Activated naive CD4-positive, alpha-beta T cell treated with Interleukin-2 at 50 U/mL for 16 hours (primary cell): ENCODE measurements at regions not wholly inside any gene's neighbourhood (a gene's known extent, or its start where the extent isn't known, plus 50 kb on each side); places are given as distances from the start of the nearest gene placed in this dataset.
A peak's percentile ranks its signal among the peaks of the same experiment; 100 is the strongest.

Experiments
- DNase-seq: peaks from one replicate; pipeline ENCODE4 v3.0.0-alpha.2; 2020

DNA sequence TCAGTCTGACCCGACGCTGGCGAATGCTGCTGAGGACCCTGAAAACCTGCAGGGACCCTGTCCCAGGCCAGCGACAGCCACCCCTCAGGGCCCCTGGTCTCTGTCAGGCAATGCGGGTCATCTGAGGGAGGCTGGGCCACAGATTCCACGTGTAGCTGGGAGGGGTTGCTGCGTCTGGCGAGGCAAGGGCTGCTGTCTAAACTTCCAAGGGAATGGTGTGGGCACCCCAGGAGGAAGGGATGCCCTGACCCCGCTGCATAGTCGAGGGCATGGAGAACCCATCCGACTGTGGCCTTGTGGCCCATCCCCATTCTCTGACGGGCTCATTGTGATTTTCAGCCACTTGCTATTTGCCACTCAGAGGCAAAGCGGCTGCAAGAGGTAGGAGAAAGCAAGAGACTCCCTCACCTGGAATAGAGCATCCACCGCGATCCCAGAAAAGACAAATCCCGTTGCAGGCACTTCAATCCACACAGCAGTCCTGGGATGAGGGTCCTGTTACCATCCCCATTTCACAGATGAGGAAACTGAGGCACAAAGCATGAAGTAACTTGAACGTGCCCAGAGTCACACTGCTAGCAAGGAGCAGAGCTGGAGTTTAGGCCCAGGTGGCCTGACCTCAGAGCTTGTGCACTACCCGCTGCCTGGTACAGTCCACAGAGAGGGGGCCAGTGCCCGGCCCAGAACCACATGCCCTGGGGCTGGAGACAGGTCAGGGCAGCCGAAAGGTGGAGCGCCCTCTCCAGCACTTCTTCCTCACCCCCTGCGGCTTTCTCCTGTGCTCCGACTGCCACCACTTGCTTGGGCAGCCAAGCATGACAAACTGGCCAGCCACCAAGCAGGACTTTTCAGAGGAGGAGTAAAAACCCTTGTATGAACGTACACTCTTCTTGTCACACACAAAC lies 163.8 kb upstream of the KLF14 start:
- no peak for DNase-seq

DNA sequence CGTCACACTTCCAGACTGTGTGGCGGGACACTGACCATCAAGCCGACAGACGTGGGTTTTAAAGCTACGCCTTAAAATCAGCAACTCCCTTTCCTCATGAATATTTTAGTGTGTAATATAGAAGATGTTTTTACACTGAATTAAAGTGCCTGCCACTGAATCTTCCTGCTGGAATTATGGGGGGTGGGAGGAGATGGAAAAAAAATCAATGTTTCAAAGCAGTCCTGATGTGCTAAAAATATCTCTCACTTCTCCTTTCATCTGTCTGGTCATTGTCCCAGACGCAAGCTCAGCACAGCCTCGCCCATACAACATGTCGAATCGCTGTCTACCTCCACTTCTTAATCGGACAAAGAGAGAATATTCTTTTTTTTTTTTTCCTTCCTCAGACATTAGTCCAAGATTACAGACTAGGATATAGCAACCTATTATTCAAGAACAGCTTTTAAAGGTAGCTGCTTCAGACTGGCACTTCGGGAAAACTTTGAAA lies 165.1 kb upstream of the KLF14 start:
- no peak for DNase-seq

DNA sequence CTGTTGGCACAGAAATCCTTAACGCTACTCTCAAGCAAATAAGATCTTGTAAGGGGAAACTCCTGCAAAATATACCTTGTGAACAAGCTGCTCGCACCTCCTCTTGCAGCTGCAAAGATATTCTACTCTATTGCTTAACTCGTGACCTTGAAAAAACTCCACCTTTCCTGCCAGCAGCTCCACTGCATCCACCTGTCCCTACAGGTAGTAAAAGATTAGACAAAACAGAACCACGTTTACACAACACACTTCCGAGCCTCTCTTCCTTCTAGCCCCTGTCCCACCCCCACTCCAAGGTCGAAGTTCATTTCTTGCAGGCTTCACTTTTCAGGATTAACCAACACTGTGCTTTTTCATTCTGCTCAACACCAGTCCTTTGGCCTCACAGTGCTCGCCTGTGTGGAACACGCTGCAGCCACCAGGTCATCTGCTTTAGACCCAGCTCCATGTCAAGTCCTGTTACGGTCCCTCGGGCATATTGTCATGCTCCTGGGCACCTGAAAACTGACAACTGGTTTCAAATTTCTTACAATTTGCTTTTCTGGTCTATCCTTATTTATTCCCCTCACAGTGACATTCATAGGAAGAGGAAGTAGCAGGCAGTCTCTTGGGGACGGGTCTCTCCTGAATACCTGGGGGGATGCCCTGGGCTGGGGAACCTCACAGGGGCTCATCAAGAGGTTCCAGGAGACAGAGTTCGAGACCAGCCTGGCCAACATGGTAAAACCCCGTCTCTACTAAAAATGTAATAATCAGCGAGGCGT lies 165.8 kb upstream of the KLF14 start:
- no peak for DNase-seq

DNA sequence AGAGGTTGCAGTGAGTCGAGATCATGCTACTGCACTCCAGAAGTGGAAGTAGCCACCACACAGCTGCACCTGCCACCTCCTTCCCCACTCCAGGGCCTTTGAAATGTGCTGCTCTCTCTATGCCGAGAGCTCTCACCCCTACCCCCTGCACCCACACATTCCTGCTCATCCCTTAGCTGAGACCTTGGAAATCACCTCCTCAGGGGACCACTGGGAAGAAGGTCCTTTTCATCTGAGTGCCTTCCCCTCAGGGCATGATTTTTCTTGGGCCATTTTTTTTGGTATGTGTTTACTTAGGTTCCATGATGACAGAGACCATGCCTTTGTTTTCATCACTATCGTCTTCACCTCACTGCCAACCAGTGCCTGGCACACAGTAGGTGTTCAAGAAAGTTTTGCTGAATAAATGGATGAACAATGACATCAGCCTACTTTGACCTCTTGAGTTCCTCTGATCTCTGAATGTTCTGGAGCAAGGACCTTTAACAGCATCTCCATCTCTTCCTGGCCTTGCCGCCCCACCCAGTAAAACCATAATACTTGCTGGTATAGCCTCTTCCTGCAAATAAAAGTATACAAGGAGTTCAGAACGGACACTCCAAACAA lies 166.6 kb upstream of the KLF14 start:
- DNase-seq: no peak

DNA sequence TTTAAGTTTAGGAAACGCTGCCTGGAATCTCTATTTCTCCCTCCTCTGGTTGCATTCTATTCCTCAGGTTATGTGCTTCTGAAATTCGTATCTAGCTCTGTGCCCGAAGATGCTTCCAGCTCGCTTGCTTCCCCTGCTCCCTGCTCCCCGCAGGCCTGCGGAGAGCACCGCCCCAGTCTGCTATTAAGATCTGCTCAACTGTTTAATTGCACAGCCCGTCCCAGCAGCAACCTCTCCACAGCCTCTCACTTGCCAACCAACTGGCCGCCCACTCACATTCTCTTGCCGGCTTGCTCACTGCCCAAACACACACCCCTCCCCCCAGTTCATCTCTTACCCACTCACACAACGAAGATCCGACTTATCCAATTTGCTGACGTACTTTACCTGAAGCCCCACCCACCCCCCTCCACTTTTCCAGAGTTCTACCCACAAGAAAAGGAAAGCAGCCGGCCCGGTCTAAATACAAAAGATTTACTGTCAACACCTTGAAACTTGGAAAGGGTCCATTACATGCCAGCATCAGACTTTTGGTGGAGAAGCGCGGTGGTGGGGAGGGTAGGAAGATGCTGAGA lies 167.3 kb upstream of the KLF14 start:
- DNase-seq: no peak

DNA sequence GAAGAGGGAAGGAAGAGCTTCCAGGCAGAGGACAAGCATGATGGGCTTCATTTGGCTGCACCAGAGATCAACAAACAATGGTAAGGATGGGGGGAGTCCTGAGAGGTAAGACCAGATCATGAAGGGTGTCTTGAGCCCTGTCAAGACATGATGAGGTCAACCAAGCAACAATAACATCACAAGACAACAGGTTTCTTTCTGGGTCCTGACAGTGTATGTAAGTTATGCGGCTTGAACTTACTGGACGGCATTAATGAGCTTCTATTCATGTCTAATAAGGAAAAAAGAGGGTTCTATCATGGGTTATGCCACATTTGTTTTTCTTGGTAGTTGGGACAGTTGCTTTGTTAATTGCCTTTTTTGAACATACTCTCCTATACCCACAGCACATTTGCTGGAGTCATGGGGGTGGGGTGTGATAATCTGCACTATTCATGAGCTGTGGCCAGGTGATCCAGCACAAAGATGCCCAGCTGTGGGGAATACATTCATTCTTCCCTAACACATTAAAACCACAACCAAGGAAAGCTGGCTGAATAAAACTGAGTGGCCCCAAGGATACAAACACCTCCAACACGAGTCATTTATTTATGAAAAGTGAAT lies 168.8 kb upstream of the KLF14 start:
- DNase-seq: no peak

DNA sequence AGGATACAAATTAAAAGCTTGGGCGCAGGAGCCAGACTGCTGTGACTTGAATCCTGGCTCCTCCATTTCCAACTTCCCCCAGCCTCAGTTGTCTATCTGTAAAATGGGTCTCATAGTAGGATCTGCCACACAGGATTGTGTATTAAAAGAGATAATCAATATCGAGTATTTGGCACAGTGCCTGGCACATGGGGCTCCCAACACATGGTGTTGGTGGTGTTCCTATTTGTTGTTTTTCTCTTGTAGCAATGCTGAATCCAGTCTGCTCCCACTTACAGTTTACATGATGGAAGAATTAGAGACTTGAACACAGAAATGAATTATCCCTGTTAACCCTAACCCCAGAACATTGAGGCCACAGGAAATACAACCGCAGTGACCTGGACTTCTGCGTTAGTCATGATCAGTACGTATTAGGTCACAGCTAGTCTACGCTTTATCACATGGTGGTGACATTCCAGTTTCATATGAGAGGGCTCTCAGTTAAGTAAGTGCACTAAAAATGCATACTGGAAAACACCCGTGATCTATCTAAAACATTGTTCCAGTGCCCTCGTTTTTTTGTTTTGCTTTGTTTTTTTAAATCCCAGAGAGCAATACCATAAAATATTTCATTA lies 169.5 kb upstream of the KLF14 start:
- DNase-seq: peak; percentile 26

DNA sequence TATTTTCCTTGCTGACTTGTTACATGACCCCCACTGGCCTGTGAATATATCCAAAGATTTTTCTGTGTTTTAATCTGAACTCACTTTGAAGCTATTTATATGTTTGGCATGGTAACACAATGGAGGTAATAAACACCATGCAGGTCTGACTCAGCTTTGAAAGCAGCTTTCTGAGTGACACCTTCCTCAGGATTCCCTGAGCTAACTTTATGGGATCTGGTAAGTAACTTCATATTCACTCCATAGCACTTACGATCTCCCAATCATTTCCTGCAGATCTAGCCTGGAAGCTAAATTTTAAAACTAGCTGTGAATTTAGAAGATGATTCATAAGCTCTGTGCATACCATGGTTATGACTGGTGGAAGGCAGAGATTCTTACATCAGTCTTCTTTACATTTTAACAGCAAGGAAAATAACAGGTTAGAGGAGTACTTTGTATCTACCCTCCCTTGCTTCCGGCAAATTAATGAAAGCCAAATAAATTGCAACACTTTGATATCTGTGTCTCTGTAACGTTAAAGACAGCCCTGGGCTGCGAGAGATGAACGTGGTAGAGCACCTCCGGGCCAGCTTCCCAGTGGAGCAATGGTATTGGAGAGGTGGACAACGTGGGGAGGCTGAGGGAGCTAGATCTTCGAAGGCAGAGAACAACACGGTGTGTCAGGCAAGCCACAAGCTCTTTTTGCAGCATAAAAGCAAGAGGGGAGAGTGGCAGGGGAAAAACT lies 170.2 kb upstream of the KLF14 start:
- no peak for DNase-seq

DNA sequence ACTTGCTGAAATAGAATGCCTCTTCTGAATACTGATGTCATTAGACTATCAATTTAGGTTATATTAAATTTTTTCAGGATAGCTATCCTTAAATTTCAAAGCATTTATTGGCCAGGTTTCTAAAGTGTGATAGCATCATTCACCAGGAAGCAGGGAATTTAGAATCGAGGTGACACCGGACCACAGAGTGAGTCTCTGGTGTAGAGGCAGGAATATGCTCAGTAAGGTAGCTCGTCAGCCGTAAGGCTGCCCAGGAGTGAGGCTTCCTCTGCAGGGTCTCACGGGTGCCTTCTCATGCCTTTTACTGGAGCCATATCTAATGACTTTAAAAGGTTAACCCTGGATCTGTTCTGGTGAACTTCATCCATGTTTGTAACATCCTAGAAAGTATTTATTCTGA lies 170.8 kb upstream of the KLF14 start:
- peak; percentile 3 for DNase-seq

DNA sequence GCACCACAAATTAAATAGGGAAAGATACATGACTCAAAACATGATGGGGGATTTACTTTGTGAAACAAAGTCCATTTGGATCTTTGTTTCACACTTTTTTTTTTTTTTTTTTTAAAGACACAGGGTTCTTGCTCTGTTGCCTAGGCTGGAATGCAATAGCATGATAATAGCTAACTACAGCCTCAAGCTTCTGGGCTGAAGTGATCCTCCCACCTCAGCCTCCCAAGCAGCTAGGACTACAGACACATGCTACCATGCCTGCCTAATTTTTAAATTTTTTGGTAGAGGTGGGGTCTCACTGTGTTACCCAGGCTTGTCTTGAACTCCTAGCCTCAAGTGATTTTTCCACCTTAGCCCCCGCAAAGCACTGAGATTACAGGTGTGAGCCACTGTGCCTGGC lies 172.6 kb upstream of the KLF14 start:
- DNase-seq: no peak

DNA sequence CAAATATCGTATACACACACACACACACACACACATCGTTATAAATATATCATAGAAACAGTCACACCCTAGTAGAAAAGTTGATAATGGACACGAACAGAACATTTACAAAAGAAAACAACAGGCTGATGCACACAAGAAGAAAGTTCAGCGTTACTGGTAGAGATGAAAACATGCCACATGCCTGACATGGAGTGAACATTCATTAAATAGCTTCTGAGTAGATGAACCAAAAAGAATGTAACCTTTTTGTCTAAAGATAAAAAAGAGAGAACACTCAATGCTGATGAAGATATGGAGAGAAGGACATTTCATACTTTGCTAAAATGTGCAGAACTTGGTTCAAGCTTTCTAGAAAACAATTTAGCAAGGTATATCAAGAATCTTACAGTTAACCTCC lies 173.4 kb upstream of the KLF14 start:
- no peak for DNase-seq

DNA sequence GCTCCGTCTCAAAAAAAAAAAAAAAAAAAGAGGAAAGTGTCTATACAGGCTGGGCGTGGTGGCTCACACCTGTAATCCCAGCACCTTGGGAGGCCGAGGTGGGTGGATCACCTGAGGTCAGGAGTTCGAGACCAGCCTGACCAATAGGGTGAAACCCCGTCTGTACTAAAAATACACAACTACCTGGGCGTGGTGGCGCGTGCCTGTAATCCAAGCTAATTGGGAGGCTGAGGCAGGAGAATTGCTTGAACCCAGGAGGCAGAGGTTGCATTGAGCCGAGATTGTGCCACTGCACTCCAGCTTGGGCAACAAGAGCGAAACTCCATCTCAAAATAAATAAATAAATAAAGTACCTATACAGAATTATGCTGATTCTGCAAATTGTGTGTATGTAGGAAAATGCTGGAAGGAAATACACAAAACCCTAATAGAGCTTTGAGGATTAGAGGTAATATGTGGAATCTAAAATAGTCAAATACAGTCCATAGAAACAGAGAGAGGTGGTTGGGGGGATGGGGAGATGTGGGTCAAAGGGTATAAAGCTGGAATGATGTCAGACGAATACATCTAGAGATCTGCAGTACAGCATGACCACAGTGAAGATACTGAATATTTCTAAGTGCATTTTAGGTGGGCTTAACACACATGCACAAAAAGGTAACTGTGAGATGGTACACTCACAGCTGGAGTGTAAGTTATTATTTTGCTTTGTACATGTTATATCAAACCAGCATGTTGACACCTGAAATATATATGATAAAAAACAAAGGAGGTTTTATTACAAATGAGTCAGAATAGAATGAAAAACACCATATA lies 174.5 kb upstream of the KLF14 start:
- no peak for DNase-seq

DNA sequence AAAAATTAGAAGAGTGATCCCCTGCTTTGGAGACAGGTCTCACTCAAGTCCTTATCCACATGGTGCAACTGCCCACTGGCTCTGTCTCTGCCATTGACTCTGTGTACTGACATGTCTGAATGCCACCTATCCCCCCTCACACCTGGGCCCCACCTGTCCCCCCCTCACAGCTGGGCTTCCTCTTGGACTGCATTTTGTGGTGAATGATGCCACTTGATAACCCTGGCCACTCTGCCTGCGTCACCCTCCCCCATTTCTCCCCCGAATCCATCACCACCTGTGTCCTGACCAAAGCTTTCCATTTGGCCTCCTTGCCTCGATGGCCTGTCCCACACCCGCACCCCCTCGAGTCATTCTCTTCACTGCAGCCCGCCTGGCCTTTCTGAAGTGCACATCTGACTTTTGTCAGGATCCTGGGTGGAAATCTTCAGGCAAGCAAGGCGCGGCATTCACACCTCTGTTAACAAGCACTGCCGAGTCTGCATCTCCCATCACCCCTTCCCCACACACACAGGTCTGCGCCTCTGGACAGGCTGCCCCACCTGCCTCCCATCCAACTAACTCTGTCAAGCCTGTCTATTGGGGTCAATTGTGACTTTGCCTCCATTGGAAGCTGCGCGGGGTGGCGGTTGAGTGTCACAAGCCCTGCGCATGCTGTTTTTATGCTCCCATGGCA lies 175.3 kb upstream of the KLF14 start:
- DNase-seq: no peak

DNA sequence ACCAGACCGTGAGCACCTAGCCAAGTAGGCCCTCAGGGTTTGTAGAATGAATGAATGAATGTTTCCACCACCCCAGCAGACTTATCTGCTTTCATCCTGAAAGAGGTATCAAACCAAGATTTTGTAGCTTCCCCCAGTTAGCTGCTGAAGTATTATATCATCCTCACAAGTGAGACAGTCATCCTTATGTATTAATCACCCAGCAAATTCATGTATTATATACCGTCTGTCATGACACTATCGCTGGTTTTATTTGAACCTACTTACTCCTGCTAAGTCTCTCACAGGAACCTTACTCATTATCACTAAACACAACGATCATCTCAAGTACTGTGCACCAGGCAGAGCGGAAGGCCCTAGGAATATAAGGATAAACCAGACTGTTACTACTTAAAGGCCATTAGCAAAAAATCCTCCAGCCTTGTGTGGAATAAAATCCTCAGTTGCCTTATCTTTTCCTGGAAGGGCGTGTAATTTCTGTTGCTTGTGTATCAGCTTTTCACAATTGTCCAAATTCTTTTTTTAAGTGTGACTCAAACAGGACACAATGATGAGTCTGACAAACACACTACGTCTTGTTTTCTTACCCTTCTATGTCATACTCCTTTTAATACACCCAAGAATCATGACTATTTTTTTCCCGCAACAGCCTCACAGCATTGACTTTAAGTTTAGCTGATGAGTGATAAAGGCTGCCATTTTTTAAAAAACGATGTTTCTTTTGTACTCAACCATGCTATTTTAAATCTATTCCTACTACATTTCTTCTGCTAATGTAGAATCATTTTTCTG lies 176.1 kb upstream of the KLF14 start:
- no peak for DNase-seq

DNA sequence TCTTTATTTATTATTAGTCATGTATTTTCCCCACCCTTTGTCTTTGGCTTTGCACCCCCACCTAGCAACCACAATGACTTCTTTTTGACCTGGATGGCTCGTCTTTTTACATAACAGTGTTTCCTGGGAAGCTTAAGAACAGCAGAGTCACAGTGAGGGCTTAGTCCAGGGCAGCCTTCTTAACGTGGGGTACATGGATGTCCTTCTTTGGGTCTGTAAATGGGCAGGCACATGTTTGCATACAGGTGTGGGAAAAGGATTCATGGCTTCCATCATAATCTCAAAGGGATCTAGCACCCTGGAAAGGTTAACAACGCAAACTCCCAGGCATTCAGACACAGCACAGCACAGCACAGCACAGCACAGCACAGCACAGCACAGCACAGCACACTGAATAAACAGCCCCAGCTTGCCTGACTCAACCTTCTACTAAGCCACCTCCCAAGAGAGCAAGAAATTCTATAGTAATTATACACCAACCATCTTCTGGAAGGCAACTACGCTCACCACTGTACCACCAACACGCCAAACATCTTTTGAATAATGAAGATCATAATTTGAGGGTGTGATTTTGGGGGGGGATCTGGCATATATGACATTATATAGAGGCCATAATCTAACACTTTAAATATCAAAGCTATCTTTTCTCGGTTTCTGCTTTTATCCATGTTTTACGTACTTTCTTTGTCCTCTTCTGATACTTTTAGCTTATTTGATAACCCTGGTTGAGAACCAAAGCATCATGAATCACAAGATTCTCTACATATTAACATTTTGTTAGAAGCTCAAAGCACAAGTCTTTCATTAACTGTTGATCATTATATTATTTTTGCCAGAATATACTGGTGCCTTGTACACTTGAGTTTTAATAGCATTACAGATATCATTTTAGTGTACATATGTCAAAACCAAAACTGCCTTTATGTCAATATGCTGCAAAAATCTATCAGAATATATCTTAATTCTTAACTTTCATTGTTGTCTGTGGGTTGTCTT lies 177.2 kb upstream of the KLF14 start:
- no peak for DNase-seq

DNA sequence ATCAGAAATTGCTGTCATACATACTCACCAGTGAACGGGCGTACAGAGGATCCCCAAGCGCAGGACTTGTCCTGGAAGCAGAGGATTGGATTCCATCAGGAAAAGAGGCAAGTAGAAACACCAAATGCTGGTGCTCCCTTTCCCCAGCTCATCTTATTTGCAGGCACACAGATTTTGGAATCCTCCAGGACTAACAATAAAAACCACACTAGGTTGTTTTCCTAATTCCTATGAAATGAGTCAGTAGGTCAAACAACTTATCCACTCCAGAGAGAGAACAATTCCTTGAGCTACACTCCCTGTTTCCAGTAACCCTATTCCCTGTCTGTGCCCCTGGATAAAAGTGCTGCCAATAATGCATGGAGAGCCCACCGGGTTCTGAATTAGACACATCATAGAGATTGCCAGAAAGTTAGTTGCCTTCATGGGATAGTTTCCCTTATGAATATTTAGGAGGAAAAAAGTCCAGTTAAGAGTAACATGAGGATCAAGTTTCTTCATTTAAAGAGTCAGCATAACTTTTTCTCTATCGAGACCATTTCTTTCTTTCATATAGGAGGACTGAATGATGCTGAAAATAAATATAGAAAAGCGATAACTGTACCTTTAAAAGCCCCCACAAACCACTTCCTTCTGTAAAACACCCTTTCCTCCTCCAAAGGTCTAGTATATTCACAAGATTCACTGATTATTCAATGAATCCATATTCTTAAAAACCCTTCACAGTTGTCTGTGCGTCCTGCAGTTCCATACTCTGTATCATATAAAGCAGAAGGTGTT lies 178.3 kb upstream of the KLF14 start:
- DNase-seq: no peak
